Ureter (tissue), 1 donor: ENCODE measurements at regions not wholly inside any gene's neighbourhood (a gene's known extent, or its start where the extent isn't known, plus 50 kb on each side); places are given as distances from the start of the nearest gene placed in this dataset.

Experiments used
- DNase-seq: peaks from one replicate; pipeline ENCODE4 v3.0.0-alpha.2; 2020; ENCODE audit warnings: low spot score
- donor health status: DM: yes; HTN: yes; CAD: no.

GRCh38 chr2:150417278-150417677 is 70.2 kb downstream of the RND3 start:
- DNase-seq, result no peak

GRCh38 chr2:150415022-150415421 is 72.4 kb downstream of the RND3 start:
- DNase-seq, result no peak

GRCh38 chr2:150413910-150414309 is 73.6 kb downstream of the RND3 start:
- DNase-seq, result no peak

DNA sequence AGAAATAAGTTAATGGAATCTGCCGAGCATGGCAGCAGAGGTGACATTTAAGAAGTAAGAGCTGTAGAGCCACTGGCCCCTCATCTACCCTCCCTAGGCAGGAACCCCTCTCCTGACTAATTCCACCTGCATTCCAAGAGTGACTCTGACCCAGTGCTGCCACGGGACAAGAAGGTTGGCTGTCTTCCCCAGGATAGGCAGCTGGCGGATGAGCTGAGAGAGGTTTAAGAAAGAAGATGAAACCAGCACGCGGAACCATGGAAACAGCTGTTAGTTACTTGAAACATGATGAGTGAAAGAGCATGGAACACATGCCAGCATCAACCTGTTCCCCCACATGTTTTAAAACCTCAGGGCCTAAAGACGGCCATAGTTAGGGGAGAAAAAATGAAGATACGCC is 74.1 kb downstream of the RND3 start:
- DNase-seq, result no peak

DNA sequence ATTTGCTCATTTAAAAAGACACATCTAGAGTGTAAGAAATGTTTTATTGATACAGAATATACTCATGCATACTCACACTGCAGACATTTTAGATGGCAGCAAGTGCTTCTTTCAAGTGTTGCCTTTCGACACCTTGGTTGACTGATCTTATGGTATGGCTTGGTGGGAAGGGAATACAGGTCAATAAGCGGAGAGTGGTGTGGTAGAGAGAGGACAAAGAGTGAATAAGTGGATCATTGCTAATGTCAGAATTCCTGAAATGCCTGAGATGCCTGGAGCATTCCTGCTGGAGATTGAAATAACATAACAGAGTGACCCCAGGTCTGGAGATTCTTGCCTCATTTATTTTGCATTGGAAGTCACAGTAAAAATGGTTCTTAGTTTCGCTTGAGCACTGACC is 76.7 kb downstream of the RND3 start:
- DNase-seq, result no peak

DNA sequence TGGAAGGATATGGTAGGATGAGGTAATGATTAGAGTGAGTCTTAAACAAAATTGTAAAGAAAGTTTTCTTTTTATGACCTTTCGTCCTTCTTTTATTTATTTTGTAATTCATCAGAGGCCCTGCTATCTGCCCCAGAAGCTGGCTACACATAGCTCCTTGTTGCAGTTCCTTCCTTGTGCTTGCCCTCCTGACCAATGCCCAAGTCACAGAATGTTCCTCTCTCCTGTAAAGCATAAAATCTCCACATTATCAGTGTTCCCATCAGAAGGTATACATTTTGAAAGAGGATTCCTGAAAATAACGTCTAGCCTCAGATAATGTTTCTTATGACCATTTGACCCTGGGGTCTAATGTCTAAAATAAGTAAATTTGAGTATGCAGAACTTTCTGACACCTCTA is 78.3 kb downstream of the RND3 start:
- no peak for DNase-seq

DNA sequence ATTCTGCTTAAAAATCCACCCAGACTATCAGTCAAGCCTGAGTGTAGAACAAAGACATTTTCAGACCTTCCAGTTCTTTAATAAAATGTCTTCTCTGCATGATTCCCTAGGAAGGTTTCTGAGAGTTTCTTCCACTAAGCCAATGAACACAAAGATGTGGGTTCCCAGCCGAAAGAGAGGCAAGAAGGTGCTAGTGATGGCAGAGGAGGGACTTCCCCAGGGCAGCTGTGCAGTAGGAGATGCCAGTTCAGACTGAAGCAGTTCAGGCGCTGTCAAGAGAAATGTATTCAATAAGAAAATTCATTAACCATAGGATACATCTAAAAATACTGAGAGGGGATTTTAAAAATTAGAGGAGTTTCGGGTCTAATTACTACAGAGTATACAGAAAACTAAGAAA is 83.3 kb downstream of the RND3 start:
- DNase-seq, result no peak

DNA sequence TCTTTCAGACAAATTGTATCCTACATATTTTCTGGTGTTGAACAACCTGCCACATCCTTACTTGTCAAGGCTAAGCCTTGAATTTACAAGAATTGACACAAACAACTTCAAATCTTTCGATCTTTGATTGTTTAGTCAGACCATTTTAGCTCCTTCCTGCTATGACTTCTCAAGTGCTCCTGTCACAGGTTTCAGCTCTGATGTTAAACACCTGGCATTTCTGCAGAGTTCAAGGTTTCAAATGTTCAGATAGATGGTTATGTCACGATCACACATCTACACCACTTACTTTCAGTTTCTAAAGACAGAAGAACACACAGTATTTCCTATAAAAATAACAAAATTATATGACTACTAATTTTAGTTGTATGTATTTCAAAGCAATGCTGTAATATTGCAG is 84.0 kb downstream of the RND3 start:
- no peak for DNase-seq

DNA sequence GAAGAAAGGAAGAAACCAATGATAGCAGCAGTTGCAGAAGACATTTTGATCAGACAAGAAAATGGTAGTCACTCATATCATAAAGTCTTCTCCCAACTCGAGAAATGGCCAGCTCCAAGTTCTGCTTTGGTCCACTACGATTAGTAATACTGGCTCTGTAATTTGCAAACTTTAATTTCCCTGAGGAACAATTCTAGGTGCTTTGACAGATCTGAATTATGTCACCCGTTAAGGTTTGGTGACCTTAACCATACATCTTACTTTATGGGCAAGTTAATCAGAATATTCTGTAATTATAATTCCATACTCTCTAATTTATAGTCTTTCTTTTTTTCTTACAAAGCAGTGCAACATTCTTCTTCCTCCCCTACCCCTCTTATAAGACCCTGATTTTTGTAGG is 84.5 kb downstream of the RND3 start:
- DNase-seq, result no peak

GRCh38 chr2:150400849-150401248 is 86.6 kb downstream of the RND3 start:
- DNase-seq, result no peak

DNA sequence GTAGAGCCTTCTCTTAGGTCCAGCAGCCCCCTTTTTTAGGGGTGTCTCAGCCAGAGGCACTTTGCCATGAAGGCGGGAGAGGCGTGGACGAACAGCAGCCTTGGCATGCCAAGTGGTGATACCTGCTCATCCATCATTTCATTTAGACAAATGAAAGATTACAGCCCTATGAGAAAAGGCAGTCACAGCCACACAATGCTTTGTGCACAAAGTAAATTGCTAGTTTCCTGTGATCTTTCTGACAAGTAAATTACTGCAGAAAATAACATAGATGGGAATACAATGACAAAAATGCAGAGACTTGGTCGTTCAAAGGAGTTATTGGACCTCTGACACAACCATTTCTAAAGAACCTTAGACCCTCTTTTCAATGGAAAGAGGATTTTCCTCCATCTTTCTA is 94.9 kb downstream of the RND3 start:
- no peak for DNase-seq

DNA sequence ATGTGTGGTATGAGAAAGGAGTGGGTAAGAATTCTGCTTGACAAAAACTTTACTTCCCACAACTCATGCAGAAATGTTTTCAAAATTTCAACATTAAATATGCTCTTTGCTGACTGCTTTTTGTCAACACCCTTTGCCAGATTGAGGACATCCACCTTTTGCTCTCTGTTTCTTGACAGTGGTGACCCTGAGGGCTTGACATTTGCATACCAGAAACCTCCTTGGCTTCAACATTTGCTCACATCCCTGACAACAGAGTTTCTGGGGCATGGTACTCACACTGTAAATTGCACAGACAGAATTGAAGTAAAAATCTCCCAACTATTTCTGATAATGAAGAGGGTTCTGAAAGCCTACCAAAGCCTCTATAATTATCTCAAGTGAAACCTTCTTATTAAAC is 95.7 kb downstream of the RND3 start:
- DNase-seq, result no peak

GRCh38 chr2:150389447-150389846 is 98.0 kb downstream of the RND3 start:
- no peak for DNase-seq

DNA sequence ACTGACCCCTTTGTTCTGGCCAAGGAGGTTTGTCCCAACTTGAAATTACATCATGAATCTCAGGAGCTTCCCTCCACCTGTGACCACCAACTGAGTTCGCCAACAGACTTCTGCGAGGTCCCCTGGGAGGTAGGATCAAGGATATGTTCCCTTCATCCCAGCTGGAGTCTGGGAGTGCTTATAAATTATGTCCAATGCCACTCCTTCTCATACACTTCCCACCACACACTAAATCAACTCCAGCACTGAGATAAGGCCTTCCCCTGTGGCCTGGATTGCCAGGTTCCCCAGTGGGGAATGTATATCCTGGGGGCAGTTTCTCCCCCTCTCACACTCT is 99.2 kb downstream of the RND3 start:
- DNase-seq, result no peak

DNA sequence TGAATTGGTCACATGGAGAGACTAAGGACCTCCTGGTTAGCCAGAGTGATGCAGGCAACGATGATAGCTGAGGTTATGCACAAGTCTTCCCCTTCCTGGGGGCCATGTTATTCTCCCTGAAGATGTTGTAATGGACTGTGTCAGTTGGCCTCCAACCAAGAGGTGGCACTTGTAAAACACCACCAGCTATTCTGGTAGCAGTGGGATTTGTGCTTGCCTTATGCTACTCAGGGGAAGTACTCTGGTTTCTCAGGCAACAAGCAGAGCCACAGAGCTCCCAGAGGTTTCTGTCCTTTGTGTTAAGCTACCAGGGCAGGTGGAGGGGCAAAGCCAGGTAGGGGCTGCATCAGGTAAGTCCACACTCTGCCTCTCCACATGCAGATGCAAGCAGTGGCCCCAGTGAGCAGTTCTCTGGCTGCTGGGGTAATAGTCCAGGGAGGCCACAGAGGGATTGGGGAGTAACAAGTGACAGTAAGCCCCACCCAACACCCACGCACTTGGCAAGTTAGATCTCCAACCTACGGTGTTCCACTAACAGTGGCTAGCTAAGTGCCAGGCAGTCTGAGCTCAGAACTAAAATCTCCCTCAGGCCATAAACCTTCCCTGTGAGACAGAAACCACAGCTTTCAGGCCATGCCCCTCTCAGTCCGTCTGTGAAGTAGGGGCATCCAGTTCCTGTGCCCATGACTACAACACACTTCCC is 99.7 kb downstream of the RND3 start:
- DNase-seq, result no peak

GRCh38 chr2:150385211-150385610 is 102.3 kb downstream of the RND3 start:
- no peak for DNase-seq

DNA sequence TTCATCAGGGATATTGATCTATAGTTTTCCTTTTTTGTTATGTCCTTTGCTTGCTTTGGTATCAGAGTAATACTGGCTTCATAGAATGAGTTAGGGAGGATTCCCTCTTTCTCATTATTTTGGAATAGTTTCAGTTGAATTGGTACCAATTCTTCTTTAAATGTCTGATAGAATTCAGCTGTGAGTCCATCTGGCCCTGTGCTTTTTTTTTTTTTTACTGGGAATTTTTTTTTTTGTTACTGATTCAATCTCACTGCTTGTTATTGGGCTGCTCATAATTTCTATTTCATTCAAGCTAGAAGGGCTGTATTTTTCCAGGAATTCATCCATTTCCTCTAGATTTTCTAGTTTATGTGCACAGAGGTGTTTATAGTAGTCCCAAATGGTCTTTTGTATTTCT is 103.9 kb downstream of the RND3 start:
- DNase-seq, result no peak

DNA sequence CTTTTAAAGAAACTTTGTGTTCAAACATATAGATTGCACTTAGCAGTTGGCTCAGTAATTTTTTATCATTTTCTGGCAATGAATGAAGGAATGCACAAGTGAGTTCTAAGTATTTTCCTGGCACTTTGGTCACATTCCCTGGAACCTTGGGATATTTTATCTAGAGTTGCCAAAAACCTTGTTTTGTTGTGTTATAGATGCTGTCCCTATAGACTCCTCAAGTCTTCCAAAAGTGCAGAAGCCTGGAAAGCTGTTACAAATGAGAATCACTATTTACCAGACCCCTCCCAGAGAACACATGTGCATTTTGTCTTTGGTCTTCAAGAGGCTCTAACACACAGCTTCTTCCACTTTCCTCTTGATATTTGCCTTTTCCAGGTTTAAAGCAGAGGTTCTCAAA is 108.3 kb downstream of the RND3 start:
- no peak for DNase-seq

DNA sequence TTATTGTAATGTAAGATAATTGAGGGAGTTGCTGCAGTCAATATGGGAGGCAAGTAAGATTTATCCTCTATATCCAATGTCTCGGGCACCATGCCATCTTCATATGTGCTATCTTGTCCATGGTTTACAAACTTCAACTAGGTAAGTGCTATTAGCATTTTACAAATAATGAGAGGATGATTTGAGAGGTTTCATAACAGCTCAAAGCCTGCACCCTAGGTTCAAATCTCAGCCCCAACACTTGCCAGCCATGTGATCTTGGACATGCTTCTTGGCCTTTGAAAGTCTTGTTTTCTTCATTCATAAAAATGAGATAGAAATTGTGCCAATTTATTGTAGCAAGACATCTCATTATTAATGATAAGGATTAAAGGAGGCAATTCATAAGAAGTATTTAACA is 108.8 kb downstream of the RND3 start:
- no peak for DNase-seq

DNA sequence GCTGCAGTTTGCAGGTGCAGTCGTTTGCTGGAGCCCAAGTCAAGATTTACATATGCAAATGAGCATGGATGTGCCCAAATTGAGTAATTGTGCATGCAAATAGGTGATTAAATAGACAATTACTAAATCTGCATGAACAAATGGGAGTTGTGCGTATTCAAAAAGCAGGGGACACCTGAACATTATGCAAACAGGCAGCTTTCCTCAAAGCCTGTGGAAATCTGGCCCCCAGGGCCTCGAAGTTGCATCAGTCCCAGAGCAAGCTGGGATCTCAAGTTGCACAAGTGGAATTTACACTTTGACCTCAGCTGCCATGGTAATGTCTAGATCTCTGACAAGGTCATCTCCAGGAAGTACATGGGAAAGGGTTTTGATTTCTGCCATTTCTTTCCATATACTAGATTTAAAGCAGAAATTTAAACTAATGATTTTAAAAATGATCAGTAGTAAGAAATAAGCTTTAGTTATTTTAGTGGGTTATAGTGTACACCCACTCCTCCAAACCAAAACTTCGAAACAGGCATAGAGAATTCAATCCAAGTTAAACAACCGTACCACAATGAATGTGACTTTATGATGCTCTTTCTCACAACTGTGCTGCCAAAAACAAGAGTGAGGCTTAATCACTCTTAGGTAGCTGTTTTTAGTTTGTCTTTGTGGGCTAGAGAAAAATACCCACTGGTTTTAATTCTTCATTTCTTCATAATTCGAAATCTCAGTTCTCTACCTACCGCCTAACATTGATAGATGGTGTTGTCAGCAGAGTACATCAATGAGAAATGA is 110.7 kb downstream of the RND3 start:
- no peak for DNase-seq

DNA sequence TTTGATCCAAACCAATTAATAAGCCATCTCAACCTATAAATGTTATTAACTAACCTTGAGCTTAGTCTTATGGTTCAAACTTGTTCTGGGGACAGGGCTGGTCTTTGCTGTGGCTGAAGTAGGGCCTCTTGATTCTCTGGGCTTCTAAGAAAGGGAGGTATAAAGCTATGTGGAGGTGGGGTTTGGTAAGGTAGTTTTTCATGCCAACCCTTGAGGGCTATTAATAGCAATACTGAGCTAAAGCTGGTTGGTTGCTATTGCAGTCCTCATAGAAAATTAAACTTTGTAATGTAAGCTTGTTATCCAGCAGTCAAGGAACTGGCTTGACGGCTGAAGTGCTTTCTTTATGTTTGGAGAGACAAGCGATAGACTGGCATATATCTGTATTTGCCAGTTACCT is 112.1 kb downstream of the RND3 start:
- no peak for DNase-seq

DNA sequence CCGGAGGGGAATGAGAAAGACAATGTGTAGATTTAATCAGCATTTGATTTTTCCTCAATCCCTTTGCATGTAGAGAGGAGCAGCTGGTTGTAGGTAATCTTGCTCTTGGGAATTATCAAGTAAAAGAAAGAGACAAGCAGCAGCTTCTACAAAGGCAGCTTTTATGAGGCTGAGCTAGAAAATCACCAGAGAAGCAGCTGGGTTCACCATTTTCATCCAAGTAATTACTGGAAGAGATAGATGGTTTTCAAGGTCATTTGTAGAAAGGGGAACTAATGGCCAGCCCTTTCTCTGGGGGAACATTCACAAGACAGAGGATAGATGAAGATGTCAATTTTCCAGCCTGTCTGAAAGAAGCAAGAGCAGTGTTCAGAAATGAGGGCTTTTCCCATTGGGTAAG is 113.0 kb downstream of the RND3 start:
- no peak for DNase-seq

DNA sequence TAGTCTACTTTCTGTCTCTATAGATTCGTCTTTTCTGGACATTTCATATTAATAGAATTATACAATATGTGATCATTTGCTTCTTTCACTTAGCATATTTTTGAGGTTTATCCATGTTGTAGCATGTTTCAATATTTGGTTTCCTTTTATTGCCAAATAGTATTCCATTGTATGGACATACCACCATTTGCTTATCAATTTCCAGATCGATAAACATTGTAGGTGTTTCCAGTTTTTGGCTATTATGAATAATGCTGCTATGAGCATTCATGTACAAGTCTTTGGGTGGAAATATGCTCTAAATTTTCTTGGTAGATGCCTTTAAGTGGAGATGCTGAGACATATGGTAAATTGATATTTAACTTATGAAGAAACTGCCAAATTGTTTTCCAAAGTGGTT is 114.1 kb downstream of the RND3 start:
- no peak for DNase-seq
